ENCODE measurements at regions not wholly inside any gene's neighbourhood (a gene's known extent, or its start where the extent isn't known, plus 50 kb on each side); places are given as distances from the start of the nearest gene placed in this dataset.

- H3K9me3 ChIP-seq (ENCODE audit: control insufficient read depth, insufficient read depth, low read length): no peaks in the 10 kb centered on the region
- H3F3A ChIP-seq (ENCODE audit: control insufficient read depth, insufficient read depth): no peaks in the 10 kb centered on the region
- no peaks in the 10 kb centered on the region for H3K9me2 ChIP-seq (replicated peaks; ENCODE audit: control insufficient read depth, low read length)
- H3K27me3 ChIP-seq (ENCODE audit: control insufficient read depth, low read length): no peaks in the 10 kb centered on the region
- H4K20me1 ChIP-seq (ENCODE audit: control insufficient read depth, insufficient read depth, low read depth, low read length): no peaks in the 10 kb centered on the region
- no peaks in the 10 kb centered on the region for H3K4me1 ChIP-seq (ENCODE audit: control insufficient read depth, low read length)
- no peak overlapping the region for H3K27ac ChIP-seq (ENCODE audit: low read depth, low read length)
- H3K4me3 ChIP-seq (ENCODE audit: low read length): no peak overlapping the region
- no peaks in the 10 kb centered on the region for H3K36me3 ChIP-seq (ENCODE audit: control insufficient read depth, low read length)
- H3K79me2 ChIP-seq (ENCODE audit: control insufficient read depth, low read length): no peaks in the 10 kb centered on the region
- TF ChIP-seq CTCF (IDR thresholded peaks at IDR 0.05; ENCODE audit: low read depth, low read length, poor library complexity, severe bottlenecking) (no peak), EZH2phosphoT487 (IDR thresholded peaks at IDR 0.05; ENCODE audit: borderline replicate concordance, low read length) (no peak)
- H3K4me2 ChIP-seq (ENCODE audit: low read length): no peak overlapping the region
Measured at GRCh38 chr7:70907259-70908247, 224.4 kb upstream of the GALNT17 start.

- no peaks in the 10 kb centered on the region for H3K9me2 ChIP-seq (replicated peaks; ENCODE audit: control insufficient read depth, low read length)
- H3K27ac ChIP-seq (ENCODE audit: low read depth, low read length): no peak overlapping the region
- H3K27me3 ChIP-seq (ENCODE audit: control insufficient read depth, low read length): no peaks in the 10 kb centered on the region
- H3K4me2 ChIP-seq (ENCODE audit: low read length): no peak overlapping the region
- H3K79me2 ChIP-seq (ENCODE audit: control insufficient read depth, low read length): no peaks in the 10 kb centered on the region
- TF ChIP-seq EZH2phosphoT487 (IDR thresholded peaks at IDR 0.05; ENCODE audit: borderline replicate concordance, low read length) (no peak), CTCF (IDR thresholded peaks at IDR 0.05; ENCODE audit: low read depth, low read length, poor library complexity, severe bottlenecking) (no peak)
- no peaks in the 10 kb centered on the region for H3K4me1 ChIP-seq (ENCODE audit: control insufficient read depth, low read length)
- H3F3A ChIP-seq (ENCODE audit: control insufficient read depth, insufficient read depth): no peaks in the 10 kb centered on the region
- H3K9me3 ChIP-seq (ENCODE audit: control insufficient read depth, insufficient read depth, low read length): no peaks in the 10 kb centered on the region
- no peak overlapping the region for H3K4me3 ChIP-seq (ENCODE audit: low read length)
- no peaks in the 10 kb centered on the region for H3K36me3 ChIP-seq (ENCODE audit: control insufficient read depth, low read length)
- H4K20me1 ChIP-seq (ENCODE audit: control insufficient read depth, insufficient read depth, low read depth, low read length): no peaks in the 10 kb centered on the region
Measured at GRCh38 chr7:70913924-70914323, 218.0 kb upstream of the GALNT17 start.

- Histone ChIP-seq H4K20me1 (ENCODE audit: control insufficient read depth, insufficient read depth, low read depth, low read length) (no peaks in the 10 kb centered on the region), H3K4me3 (ENCODE audit: low read length) (no peak overlapping the region), H3K9me3 (ENCODE audit: control insufficient read depth, insufficient read depth, low read length) (no peaks in the 10 kb centered on the region), H3K9me2 (replicated peaks; ENCODE audit: control insufficient read depth, low read length) (no peaks in the 10 kb centered on the region), H3K36me3 (ENCODE audit: control insufficient read depth, low read length) (no peaks in the 10 kb centered on the region), H3K79me2 (ENCODE audit: control insufficient read depth, low read length) (no peaks in the 10 kb centered on the region), H3K27ac (ENCODE audit: low read depth, low read length) (no peak overlapping the region), H3K4me1 (ENCODE audit: control insufficient read depth, low read length) (no peaks in the 10 kb centered on the region), H3F3A (ENCODE audit: control insufficient read depth, insufficient read depth) (no peaks in the 10 kb centered on the region), H3K4me2 (ENCODE audit: low read length) (no peak overlapping the region), H3K27me3 (ENCODE audit: control insufficient read depth, low read length) (no peaks in the 10 kb centered on the region)
- TF ChIP-seq CTCF (IDR thresholded peaks at IDR 0.05; ENCODE audit: low read depth, low read length, poor library complexity, severe bottlenecking) (no peak), EZH2phosphoT487 (IDR thresholded peaks at IDR 0.05; ENCODE audit: borderline replicate concordance, low read length) (no peak)
Measured at GRCh38 chr7:70915067-70915466, 216.9 kb upstream of the GALNT17 start.
